WTC11 (cell line): ENCODE measurements at regions not wholly inside any gene's neighbourhood (a gene's known extent, or its start where the extent isn't known, plus 50 kb on each side); places are given as distances from the start of the nearest gene placed in this dataset.

Source experiments
- ESRRA ChIP-seq: sonication (generic); formaldehyde crosslinking; IDR thresholded peaks from 2 replicates; pipeline ENCODE4 v1.8.1; 2022; ENCODE audit warnings: mild to moderate bottlenecking, missing genetic modification reagents, borderline replicate concordance
- ZNF121 ChIP-seq: sonication (generic); formaldehyde crosslinking; IDR thresholded peaks from 2 replicates; pipeline ENCODE4 v1.8.0; 2023; ENCODE audit warnings: missing genetic modification reagents
- ZNF138 ChIP-seq: sonication (generic); formaldehyde crosslinking; conservative IDR thresholded peaks from 2 replicates; pipeline ENCODE4 v1.8.1; 2022; ENCODE audit warnings: mild to moderate bottlenecking, moderate library complexity, missing genetic modification reagents
- TF ChIP-seq, protein P1 (sequence below): sonication (generic); formaldehyde crosslinking; IDR thresholded peaks from 2 replicates; pipeline ENCODE4 v1.8.1; 2023; ENCODE audit warnings: mild to moderate bottlenecking, missing genetic modification reagents, moderate library complexity
- TF ChIP-seq, protein P2 (sequence below): fragments of 200-600 bp; IDR thresholded peaks from 2 replicates; pipeline ENCODE4 v1.8.0; 2022; ENCODE audit warnings: antibody characterized with exemption
- TF ChIP-seq, protein P3 (sequence below): sonication (generic); formaldehyde crosslinking; IDR thresholded peaks from 2 replicates; pipeline ENCODE4 v1.8.1; 2022; ENCODE audit warnings: low read depth, mild to moderate bottlenecking, moderate library complexity, missing genetic modification reagents, borderline replicate concordance

DNA sequence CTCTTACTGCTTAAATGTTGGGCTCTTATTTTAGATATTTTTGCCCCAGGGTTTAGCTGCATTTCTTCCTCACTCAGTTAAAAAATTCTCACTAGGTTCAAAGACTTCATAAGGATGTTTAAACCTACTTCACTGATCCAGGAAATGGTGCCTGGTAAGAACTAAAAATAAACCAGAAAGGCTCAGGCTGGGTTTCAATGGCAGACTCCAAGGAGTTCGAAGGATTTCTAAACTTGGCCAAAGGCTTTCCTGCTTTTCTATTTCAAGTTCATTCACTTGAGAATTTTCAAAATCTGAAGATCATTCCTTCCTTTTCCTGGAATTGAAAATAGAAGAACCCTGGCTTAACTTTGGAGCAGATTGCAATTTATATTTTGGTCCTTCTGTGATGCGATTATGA is 193.0 kb upstream of the MAP1B start:
- TF ChIP-seq, protein P1, sequence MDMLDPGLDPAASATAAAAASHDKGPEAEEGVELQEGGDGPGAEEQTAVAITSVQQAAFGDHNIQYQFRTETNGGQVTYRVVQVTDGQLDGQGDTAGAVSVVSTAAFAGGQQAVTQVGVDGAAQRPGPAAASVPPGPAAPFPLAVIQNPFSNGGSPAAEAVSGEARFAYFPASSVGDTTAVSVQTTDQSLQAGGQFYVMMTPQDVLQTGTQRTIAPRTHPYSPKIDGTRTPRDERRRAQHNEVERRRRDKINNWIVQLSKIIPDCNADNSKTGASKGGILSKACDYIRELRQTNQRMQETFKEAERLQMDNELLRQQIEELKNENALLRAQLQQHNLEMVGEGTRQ (CRISPR knock-in tag): no peak
- TF ChIP-seq, protein P2, sequence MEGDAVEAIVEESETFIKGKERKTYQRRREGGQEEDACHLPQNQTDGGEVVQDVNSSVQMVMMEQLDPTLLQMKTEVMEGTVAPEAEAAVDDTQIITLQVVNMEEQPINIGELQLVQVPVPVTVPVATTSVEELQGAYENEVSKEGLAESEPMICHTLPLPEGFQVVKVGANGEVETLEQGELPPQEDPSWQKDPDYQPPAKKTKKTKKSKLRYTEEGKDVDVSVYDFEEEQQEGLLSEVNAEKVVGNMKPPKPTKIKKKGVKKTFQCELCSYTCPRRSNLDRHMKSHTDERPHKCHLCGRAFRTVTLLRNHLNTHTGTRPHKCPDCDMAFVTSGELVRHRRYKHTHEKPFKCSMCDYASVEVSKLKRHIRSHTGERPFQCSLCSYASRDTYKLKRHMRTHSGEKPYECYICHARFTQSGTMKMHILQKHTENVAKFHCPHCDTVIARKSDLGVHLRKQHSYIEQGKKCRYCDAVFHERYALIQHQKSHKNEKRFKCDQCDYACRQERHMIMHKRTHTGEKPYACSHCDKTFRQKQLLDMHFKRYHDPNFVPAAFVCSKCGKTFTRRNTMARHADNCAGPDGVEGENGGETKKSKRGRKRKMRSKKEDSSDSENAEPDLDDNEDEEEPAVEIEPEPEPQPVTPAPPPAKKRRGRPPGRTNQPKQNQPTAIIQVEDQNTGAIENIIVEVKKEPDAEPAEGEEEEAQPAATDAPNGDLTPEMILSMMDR: no peak
- TF ChIP-seq, protein P3, sequence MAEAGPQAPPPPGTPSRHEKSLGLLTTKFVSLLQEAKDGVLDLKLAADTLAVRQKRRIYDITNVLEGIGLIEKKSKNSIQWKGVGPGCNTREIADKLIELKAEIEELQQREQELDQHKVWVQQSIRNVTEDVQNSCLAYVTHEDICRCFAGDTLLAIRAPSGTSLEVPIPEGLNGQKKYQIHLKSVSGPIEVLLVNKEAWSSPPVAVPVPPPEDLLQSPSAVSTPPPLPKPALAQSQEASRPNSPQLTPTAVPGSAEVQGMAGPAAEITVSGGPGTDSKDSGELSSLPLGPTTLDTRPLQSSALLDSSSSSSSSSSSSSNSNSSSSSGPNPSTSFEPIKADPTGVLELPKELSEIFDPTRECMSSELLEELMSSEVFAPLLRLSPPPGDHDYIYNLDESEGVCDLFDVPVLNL: no peak
- TF ChIP-seq ZNF138 (no peak), ESRRA (CRISPR knock-in tag) (no peak), ZNF121 (CRISPR knock-in tag) (no peak)
